ENCODE measurements at regions not wholly inside any gene's neighbourhood (a gene's known extent, or its start where the extent isn't known, plus 50 kb on each side); places are given as distances from the start of the nearest gene placed in this dataset.

DNA sequence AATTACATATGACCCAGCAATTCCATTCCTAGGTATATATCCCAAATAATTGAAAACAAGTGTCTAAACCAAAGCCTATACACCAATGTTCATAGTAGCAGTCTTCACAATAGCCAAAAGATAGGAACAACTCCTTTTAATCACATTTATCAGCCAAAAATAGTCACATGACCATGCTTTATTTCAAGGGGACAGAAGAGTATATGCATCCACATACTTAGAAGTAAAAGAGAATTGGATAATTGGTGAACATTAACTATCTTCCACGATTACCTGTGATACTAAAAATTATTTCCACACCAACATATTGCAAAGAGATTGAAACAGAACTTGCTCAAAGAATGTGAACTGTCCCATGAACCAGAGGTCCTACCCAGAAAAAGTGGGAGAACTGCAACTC is 51.8 kb upstream of the FOXE1 start:
- TF ChIP-seq, protein P1, sequence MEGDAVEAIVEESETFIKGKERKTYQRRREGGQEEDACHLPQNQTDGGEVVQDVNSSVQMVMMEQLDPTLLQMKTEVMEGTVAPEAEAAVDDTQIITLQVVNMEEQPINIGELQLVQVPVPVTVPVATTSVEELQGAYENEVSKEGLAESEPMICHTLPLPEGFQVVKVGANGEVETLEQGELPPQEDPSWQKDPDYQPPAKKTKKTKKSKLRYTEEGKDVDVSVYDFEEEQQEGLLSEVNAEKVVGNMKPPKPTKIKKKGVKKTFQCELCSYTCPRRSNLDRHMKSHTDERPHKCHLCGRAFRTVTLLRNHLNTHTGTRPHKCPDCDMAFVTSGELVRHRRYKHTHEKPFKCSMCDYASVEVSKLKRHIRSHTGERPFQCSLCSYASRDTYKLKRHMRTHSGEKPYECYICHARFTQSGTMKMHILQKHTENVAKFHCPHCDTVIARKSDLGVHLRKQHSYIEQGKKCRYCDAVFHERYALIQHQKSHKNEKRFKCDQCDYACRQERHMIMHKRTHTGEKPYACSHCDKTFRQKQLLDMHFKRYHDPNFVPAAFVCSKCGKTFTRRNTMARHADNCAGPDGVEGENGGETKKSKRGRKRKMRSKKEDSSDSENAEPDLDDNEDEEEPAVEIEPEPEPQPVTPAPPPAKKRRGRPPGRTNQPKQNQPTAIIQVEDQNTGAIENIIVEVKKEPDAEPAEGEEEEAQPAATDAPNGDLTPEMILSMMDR (tag by site-specific recombination; IDR thresholded peaks at IDR 0.05): no peak
- TF ChIP-seq ZNF214 (tag by site-specific recombination; IDR thresholded peaks at IDR 0.05; ENCODE audit: borderline replicate concordance) (no peak), ZNF830 (tag by site-specific recombination; IDR thresholded peaks at IDR 0.05; ENCODE audit: low read depth) (no peak), ZNF558 (tag by site-specific recombination; IDR thresholded peaks at IDR 0.05) (no peak), ATF2 (tag by site-specific recombination; IDR thresholded peaks at IDR 0.05; ENCODE audit: low read depth) (no peak), MYNN (tag by site-specific recombination; IDR thresholded peaks at IDR 0.05; ENCODE audit: borderline replicate concordance) (no peak), ZBTB1 (tag by site-specific recombination; IDR thresholded peaks at IDR 0.05) (no peak)
